H1 (cell line): ENCODE measurements at regions not wholly inside any gene's neighbourhood (a gene's known extent, or its start where the extent isn't known, plus 50 kb on each side); places are given as distances from the start of the nearest gene placed in this dataset.

Experiments
- ASH2L ChIP-seq: fragments of 200-600, 300-600 bp; sonication (generic); IDR thresholded peaks from one replicate; pipeline ENCODE4 v1.7.1; 2017; ENCODE audit warnings: low read length
- CTCF ChIP-seq, 3 experiments: IDR thresholded peaks; 1 replicate in 2 of 3; 2 replicates in 1 of 3; pipeline versions ENCODE4 v1.5.1 to v1.6.1; 2011; ENCODE audit warnings: low read length in 3 of 3, mild to moderate bottlenecking in 3 of 3, inconsistent platforms in 2 of 3, low read depth in 1 of 3, moderate library complexity in 1 of 3; ENCODE audit not compliant: insufficient read depth in 1 of 3; ENCODE audit errors: control extremely low read depth in 1 of 3
- RAD21 ChIP-seq, 2 experiments: IDR thresholded peaks in 1 of 2; conservative IDR thresholded peaks in 1 of 2; 2 replicates each; pipeline ENCODE4 v1.6.1; 2011; ENCODE audit warnings: low read depth in 2 of 2, low read length in 2 of 2, improper control_type of control experiment in 1 of 2, inconsistent platforms in 1 of 2, mild to moderate bottlenecking in 1 of 2, moderate library complexity in 1 of 2
- TCF12 ChIP-seq: IDR thresholded peaks from 2 replicates; pipeline ENCODE4 v1.6.1; 2011; ENCODE audit warnings: low read depth, mild to moderate bottlenecking, low read length

- no peak for TF ChIP-seq RAD21 (IDR thresholded peaks at IDR 0.05 in 1 of 2, conservative IDR thresholded peaks at IDR 0.05 in 1 of 2; ENCODE audit: low read depth in 2 of 2, low read length in 2 of 2)
- TF ChIP-seq ASH2L: no peak
- no peak for TF ChIP-seq TCF12
- TF ChIP-seq CTCF (IDR thresholded peaks at IDR 0.05; ENCODE audit: control extremely low read depth in 1 of 3, insufficient read depth in 1 of 3, low read depth in 1 of 3, low read length in 3 of 3): no peak
Observed at GRCh38 chr4:19151684-19152083, 1100.0 kb upstream of the SLIT2 start.
